Gastrocnemius medialis (tissue), 4 donors: ENCODE measurements at regions not wholly inside any gene's neighbourhood (a gene's known extent, or its start where the extent isn't known, plus 50 kb on each side); places are given as distances from the start of the nearest gene placed in this dataset.

Experiments
- ATAC-seq, 2 donors: fragments of 150-250 bp; one replicate each; pipeline ENCODE4 v1.9.1; 2016
- DNase-seq, 2 donors: peaks; one replicate each; pipeline ENCODE4 v3.0.0-alpha.2; 2019
- H3K27ac ChIP-seq, 4 donors: fragments of 200-600 bp; sonication (generic); 1 replicate in 1 of 4; 2 replicates in 3 of 4; pipeline ENCODE4 v1.5.1; 2016 to 2018; ENCODE audit warnings: mild to moderate bottlenecking in 2 of 4, moderate library complexity in 1 of 4
- H3K27me3 ChIP-seq, 3 donors: fragments of 200-600 bp; sonication (generic) in 2 of 3; 1 replicate in 1 of 3; 2 replicates in 2 of 3; pipeline versions ENCODE4 v1.5.1 to v1.6.0; 2016 to 2019; ENCODE audit warnings: mild to moderate bottlenecking in 1 of 3, moderate library complexity in 1 of 3
- H3K36me3 ChIP-seq, 2 donors: fragments of 200-600 bp; sonication (generic) in 1 of 2; one replicate each; pipeline ENCODE4 v1.5.1; 2017 to 2018
- H3K4me1 ChIP-seq, 2 donors: fragments of 200-600 bp; sonication (generic) in 1 of 2; one replicate each; pipeline ENCODE4 v1.5.1; 2016 to 2017; ENCODE audit warnings: mild to moderate bottlenecking in 2 of 2
- H3K4me3 ChIP-seq, 4 donors: fragments of 200-600 bp; sonication (generic) in 3 of 4; 1 replicate in 1 of 4; 2 replicates in 3 of 4; pipeline ENCODE4 v1.5.1; 2016 to 2019; ENCODE audit warnings: mild to moderate bottlenecking in 2 of 4
- H3K9me3 ChIP-seq, 3 donors: fragments of 200-600 bp; sonication (generic) in 2 of 3; 1 replicate in 1 of 3; 2 replicates in 2 of 3; pipeline ENCODE4 v1.5.1; 2016 to 2019
- CTCF ChIP-seq, 5 experiments: fragments of 450-650 bp in 3 of 5; fragments of 200-600 bp in 2 of 5; sonication (generic) in 2 of 5; IDR thresholded peaks in 4 of 5; conservative IDR thresholded peaks in 1 of 5; 1 replicate in 4 of 5; 2 replicates in 1 of 5; pipeline ENCODE4 v1.5.1; 2016 to 2019; ENCODE audit warnings: antibody characterized with exemption in 5 of 5, mild to moderate bottlenecking in 3 of 5, moderate library complexity in 3 of 5
- POLR2A ChIP-seq, 2 donors: fragments of 450-650 bp; IDR thresholded peaks; one replicate each; pipeline ENCODE4 v1.6.1; 2017; ENCODE audit warnings: antibody characterized with exemption in 2 of 2, mild to moderate bottlenecking in 2 of 2, moderate library complexity in 2 of 2
- in situ Hi-C, 4 donors: fragments of 200-750 bp; cut with MboI; loops; one replicate each; pipeline versions ENCODE4 v1.15.0 to v1.8.0; 2017; ENCODE audit warnings: low sequenced_read_pairs in 4 of 4
- intact Hi-C: fragments of 100-400 bp; cut with DNase I; formaldehyde crosslinking; loops from one replicate; pipeline ENCODE4 v1.15.1; 2023; ENCODE audit warnings: low total_unique reads

- no peaks in the 10 kb centered on the region for H3K27me3 ChIP-seq
- DNase-seq, result no peak
- in situ Hi-C loops, result loop anchor here in 1 of 4 donors (10.0 kb wide), 1 partner anchor 207 kb away; the partner anchor contains the start of gene ARL4C
- no peak for ATAC-seq
- TF ChIP-seq POLR2A (IDR thresholded peaks at IDR 0.05) (no peak), CTCF (IDR thresholded peaks at IDR 0.05 in 4 of 5, conservative IDR thresholded peaks at IDR 0.05 in 1 of 5) (no peak)
- H3K36me3 ChIP-seq, result no peaks in the 10 kb centered on the region
- intact Hi-C loops, result no loop called here
- H3K4me1 ChIP-seq, result no peaks in the 10 kb centered on the region
- no peak overlapping the region for H3K4me3 ChIP-seq
- no peaks in the 10 kb centered on the region for H3K9me3 ChIP-seq
- H3K27ac ChIP-seq, result no peak overlapping the region
Measured at GRCh38 chr2:234287650-234288049, 209.2 kb downstream of the ARL4C start.

- in situ Hi-C loops (loop anchor here in 1 of 4 donors (10.0 kb wide), 1 partner anchor 208 kb away; the partner anchor contains the start of gene ARL4C), intact Hi-C loops (no loop called here)
- no peaks in the 10 kb centered on the region for H3K27me3 ChIP-seq
- DNase-seq (no peak), ATAC-seq (no peak)
- no peaks in the 10 kb centered on the region for H3K36me3 ChIP-seq
- no peaks in the 10 kb centered on the region for H3K4me1 ChIP-seq
- no peak overlapping the region for H3K4me3 ChIP-seq
- TF ChIP-seq CTCF (IDR thresholded peaks at IDR 0.05 in 4 of 5, conservative IDR thresholded peaks at IDR 0.05 in 1 of 5) (no peak), POLR2A (IDR thresholded peaks at IDR 0.05) (no peak)
- no peak overlapping the region for H3K27ac ChIP-seq
- no peaks in the 10 kb centered on the region for H3K9me3 ChIP-seq
Measured at GRCh38 chr2:234286956-234287355, 209.9 kb downstream of the ARL4C start.

- no peak for ATAC-seq
- H3K4me1 ChIP-seq, result no peaks in the 10 kb centered on the region
- H3K27me3 ChIP-seq, result no peaks in the 10 kb centered on the region
- H3K27ac ChIP-seq, result no peak overlapping the region
- H3K9me3 ChIP-seq, result no peaks in the 10 kb centered on the region
- DNase-seq, result no peak
- intact Hi-C loops (no loop called here), in situ Hi-C loops (loop anchor here in 1 of 4 donors (10.0 kb wide), 1 partner anchor 209 kb away; the partner anchor contains the start of gene ARL4C)
- H3K36me3 ChIP-seq, result no peaks in the 10 kb centered on the region
- no peak overlapping the region for H3K4me3 ChIP-seq
- no peak for TF ChIP-seq CTCF (IDR thresholded peaks at IDR 0.05 in 4 of 5, conservative IDR thresholded peaks at IDR 0.05 in 1 of 5)
- no peak for TF ChIP-seq POLR2A (IDR thresholded peaks at IDR 0.05)
Measured at GRCh38 chr2:234286118-234286598, 210.7 kb downstream of the ARL4C start.

- in situ Hi-C loops, result loop anchor here in 1 of 4 donors (10.0 kb wide), 1 partner anchor 209 kb away; the partner anchor contains the start of gene ARL4C
- intact Hi-C loops, result no loop called here
Measured at GRCh38 chr2:234285541-234285940, 211.3 kb downstream of the ARL4C start.

More at GRCh38 chr2:234285541-234285940, 211.3 kb downstream of the ARL4C start:
- no peaks in the 10 kb centered on the region for H3K27me3 ChIP-seq
- ATAC-seq (no peak), DNase-seq (no peak)
- no peaks in the 10 kb centered on the region for H3K9me3 ChIP-seq
- TF ChIP-seq CTCF (IDR thresholded peaks at IDR 0.05 in 4 of 5, conservative IDR thresholded peaks at IDR 0.05 in 1 of 5) (no peak), POLR2A (IDR thresholded peaks at IDR 0.05) (no peak)
- H3K4me3 ChIP-seq, result no peak overlapping the region
- no peaks in the 10 kb centered on the region for H3K4me1 ChIP-seq
- no peak overlapping the region for H3K27ac ChIP-seq
- H3K36me3 ChIP-seq, result no peaks in the 10 kb centered on the region
